22Rv1 (cell line): ENCODE measurements at regions not wholly inside any gene's neighbourhood (a gene's known extent, or its start where the extent isn't known, plus 50 kb on each side); places are given as distances from the start of the nearest gene placed in this dataset.

Experiments used
- H3K27ac ChIP-seq: fragments of 450-650 bp; 2 replicates; pipeline ENCODE4 v1.5.1; 2017
- ZFX ChIP-seq: fragments of 450-650 bp; IDR thresholded peaks from 2 replicates; pipeline ENCODE4 v1.6.1; 2017; ENCODE audit warnings: antibody characterized with exemption, borderline replicate concordance
- TF ChIP-seq, protein P1 (sequence below): fragments of 450-650 bp; IDR thresholded peaks from 2 replicates; pipeline ENCODE4 v1.5.1; 2017; ENCODE audit warnings: mild to moderate bottlenecking

DNA sequence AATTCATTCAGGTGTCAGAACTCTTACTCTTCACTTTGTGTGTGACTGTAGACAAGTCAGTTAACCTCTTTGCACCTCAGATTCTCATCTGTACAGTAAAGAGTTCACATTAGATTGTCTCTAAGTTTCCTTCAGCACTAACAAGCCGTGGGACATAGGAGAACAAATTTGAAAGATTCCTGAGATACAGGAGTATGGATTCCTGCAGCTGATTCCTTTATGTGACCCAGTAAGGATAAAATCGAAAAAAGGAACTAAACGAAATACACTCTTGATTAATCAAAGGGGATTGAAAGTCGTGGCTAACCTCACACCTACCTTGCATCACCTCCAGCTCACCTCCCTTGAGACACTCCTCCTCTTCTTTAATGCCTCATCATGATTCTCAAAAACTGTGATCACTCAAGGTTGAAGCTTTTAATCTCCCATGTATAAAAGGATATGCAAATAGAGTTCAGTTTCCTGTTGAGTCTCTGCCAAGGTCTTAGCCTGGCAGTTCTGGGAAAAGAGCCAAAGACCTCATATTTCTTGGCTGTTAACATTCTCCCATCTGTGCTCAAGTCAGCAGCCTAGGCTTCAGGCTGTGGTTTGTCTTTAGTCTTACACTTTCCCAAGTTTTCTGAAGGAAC lies 156.6 kb downstream of the DAD1 start:
- TF ChIP-seq, protein P1, sequence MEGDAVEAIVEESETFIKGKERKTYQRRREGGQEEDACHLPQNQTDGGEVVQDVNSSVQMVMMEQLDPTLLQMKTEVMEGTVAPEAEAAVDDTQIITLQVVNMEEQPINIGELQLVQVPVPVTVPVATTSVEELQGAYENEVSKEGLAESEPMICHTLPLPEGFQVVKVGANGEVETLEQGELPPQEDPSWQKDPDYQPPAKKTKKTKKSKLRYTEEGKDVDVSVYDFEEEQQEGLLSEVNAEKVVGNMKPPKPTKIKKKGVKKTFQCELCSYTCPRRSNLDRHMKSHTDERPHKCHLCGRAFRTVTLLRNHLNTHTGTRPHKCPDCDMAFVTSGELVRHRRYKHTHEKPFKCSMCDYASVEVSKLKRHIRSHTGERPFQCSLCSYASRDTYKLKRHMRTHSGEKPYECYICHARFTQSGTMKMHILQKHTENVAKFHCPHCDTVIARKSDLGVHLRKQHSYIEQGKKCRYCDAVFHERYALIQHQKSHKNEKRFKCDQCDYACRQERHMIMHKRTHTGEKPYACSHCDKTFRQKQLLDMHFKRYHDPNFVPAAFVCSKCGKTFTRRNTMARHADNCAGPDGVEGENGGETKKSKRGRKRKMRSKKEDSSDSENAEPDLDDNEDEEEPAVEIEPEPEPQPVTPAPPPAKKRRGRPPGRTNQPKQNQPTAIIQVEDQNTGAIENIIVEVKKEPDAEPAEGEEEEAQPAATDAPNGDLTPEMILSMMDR = no peak
- TF ChIP-seq ZFX = no peak
- H3K27ac ChIP-seq = no peak overlapping the region

DNA sequence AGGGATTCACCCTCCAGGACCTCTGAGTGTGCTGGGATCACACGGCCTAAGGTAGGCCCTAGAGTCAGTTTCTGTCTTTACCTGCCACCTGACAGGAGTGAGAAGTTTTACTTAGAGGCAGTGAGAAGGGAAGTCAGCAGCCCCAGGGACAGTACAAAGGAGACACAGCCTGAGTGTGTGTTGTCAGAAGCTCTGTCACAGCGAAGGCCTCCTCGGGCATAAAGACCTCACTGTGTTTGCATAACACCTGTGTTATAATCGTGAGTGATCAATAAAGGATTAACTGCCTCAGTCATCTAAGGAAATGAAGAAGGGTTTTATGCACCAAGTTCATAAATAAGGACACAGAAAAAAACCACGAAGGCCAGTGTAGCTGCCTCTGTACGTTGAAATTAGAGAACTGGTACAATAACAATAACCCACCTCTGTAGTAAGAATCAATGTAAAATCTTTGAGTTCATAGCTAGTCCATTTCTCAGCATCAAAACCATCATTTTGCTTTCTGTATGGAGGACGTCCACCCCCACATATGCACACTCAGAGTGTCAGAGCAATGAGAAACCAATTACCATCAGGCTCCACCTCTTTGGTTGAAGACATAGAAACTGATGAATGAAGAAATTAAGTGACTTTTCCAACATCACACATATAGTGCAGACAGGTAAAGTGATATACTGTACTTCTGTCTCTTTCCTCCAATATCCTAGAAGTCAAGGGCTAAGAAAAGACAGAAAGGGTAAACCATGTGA lies 159.3 kb downstream of the DAD1 start:
- H3K27ac ChIP-seq = no peak overlapping the region
- TF ChIP-seq, protein P1 = no peak
- TF ChIP-seq ZFX = no peak

DNA sequence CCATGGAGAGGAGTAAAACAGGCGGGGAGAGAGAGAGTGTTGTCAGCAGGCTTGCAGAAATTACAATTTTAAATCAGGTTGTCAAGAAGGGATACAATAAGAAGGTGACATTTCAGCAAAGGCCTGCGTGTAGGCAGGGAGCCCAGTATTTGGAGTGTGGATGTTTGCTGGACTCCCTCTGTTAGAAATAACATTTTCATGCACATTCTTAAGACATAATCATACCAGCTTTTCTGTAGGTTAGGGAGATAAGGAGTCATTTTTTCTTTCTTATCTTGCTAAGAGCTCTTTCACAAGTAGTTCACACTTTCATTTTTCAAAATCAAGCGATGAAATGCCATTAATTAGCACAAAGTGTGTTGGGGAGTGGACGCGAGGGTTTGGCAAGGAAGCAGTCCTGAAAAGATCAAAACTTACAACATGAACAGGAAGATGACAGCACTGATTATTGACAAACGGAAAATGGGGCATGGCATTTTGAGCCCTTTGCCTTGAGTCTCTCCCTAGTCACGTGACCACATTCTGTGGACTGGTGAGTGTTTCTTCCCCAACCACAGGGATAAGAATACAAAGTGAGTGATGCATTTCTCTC lies 160.2 kb downstream of the DAD1 start:
- no peak for TF ChIP-seq ZFX
- TF ChIP-seq, protein P1 = no peak
- H3K27ac ChIP-seq = no peak overlapping the region

DNA sequence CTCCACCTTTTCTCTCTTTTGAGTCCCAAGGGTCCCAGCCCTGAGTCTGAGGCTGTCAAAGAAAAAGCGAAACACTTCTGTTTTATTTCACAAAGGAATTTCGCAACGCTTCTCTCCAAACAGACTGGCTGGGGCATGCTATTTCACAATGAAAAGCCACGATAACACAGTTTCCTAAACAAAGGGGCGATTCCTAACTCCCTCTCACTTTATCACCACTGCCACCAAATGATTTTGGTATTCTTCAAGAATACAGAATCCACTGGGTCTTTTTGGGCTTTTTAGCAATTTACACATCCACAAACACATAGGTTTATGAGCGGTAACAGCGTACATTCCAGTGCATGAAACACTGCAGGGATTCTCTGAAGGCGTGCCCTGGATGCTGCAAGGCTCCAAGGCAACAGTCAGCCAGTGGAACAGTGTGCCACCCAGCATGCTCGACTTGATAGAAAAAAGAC lies 161.2 kb downstream of the DAD1 start:
- TF ChIP-seq ZFX = no peak
- TF ChIP-seq, protein P1 = no peak
- no peak overlapping the region for H3K27ac ChIP-seq

DNA sequence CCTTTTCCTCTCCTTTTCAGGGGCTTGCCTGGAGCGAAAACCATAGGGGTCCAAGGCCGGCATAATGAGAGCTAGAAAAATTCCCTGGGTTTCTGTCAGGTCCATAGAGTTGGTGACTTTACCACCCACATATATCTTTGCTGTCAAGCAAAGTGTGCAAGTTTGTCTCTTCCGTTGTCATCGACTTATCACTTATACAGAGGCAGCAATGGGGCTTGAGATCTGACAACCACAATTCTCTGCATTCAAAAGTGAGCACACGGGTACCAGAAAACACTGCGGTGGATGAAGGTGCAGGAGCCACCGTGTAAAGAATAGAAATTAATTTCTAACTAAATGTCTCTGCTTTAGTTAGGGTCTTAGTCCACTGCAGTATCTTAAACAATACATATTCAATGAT lies 162.3 kb downstream of the DAD1 start:
- no peak overlapping the region for H3K27ac ChIP-seq
- TF ChIP-seq, protein P1 = no peak
- TF ChIP-seq ZFX = no peak

DNA sequence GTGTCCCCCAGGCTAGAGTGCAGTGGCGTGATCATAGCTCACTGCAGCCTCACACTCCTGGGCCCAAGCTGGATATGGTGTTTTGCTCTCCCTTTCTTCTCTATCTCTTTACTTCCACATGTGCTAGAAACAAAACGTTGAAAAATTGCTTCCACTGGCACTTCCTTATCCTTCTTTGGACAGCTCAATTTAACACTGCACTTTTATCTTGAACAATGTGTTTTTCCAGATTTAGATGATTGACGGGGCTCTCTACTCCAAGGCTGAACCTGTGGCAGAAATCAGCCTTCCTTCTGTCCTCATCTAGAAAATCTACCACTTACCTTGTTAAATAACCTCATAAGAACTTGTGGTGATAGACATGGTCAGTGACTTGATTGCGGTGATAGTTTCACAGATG lies 165.1 kb downstream of the DAD1 start:
- H3K27ac ChIP-seq = no peak overlapping the region
- TF ChIP-seq, protein P1 = no peak
- TF ChIP-seq ZFX = no peak

DNA sequence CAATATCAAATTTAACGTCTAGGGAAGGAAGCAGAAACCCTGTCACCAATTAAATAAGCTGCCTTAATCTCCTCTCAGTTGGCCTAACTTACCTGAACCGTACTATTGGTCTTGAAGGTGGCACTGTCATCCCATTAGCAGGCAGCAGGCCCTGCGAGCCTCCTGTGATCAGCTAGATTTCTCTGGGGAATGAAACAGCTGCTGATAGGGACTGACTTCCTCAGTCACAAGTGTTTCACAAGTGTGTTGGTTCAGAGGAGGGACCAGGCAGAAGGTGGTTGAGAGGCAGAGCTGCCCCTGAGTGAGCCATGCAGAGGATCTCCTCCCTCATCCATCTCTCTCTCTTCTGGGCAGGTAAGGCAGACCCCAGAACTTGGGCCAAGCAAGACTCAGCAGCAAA lies 166.8 kb downstream of the DAD1 start:
- TF ChIP-seq, protein P1 = no peak
- TF ChIP-seq ZFX = no peak
- H3K27ac ChIP-seq = no peak overlapping the region
